ENCODE measurements at regions not wholly inside any gene's neighbourhood (a gene's known extent, or its start where the extent isn't known, plus 50 kb on each side); places are given as distances from the start of the nearest gene placed in this dataset.

DNA sequence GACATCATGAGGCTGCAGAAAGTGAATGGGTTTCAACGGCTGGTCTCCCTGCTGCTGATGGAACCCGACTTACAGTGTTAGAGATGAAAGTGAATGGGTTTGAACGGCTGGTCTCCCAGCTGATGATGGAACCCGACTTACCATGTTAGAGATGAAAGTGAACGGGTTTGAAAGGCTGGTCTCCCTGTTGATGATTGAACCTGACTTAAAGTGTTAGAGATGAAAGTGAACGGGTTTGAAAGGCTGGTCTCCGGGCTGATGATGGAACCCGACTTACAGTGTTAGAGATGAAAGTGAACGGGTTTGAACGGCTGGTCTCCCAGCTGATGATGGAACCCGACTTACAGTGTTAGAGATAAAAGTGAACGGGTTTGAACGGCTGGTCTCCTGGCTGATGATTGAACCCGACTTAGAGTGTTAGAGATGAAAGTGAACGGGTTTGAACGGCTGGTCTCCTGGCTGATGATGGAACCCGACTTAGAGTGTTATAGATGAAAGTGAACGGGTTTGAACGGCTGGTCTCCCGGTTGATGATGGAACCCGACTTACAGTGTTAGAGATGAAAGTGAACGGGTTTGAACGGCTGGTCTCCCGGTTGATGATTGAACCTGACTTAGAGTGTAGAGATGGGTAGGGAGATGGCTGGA lies 76.1 kb upstream of the ALKAL2 start:
- Histone ChIP-seq H3K9ac (no peak overlapping the region), H3K4me2 (no peak overlapping the region), H3K4me3 (no peak overlapping the region), H3K27ac (no peak overlapping the region), H3K36me3 (no peaks in the 10 kb centered on the region), H2AFZ (replicated peaks) (no peak overlapping the region), H3K9me3 (ENCODE audit: low read depth) (peaks cover 5% of the 10 kb centered on the region), H4K20me1 (ENCODE audit: low read depth) (no peaks in the 10 kb centered on the region), H3K27me3 (no peaks in the 10 kb centered on the region), H3K79me2 (ENCODE audit: low read depth) (no peaks in the 10 kb centered on the region), H3F3A (ENCODE audit: low read depth) (no peaks in the 10 kb centered on the region), H3K4me1 (no peaks in the 10 kb centered on the region)
- TF ChIP-seq, protein P1, sequence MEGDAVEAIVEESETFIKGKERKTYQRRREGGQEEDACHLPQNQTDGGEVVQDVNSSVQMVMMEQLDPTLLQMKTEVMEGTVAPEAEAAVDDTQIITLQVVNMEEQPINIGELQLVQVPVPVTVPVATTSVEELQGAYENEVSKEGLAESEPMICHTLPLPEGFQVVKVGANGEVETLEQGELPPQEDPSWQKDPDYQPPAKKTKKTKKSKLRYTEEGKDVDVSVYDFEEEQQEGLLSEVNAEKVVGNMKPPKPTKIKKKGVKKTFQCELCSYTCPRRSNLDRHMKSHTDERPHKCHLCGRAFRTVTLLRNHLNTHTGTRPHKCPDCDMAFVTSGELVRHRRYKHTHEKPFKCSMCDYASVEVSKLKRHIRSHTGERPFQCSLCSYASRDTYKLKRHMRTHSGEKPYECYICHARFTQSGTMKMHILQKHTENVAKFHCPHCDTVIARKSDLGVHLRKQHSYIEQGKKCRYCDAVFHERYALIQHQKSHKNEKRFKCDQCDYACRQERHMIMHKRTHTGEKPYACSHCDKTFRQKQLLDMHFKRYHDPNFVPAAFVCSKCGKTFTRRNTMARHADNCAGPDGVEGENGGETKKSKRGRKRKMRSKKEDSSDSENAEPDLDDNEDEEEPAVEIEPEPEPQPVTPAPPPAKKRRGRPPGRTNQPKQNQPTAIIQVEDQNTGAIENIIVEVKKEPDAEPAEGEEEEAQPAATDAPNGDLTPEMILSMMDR (IDR thresholded peaks at IDR 0.05) = no peak
- no peak for TF ChIP-seq EZH2 (IDR thresholded peaks at IDR 0.05)
- no peak for TF ChIP-seq EZH2phosphoT487 (IDR thresholded peaks at IDR 0.05)
- Mint-ChIP-seq H3K27ac (no peak overlapping the region), H3K36me3 (peaks cover 5% of the 10 kb centered on the region), H3K4me1 (peaks cover 3% of the 10 kb centered on the region), H3K4me3 (no peak overlapping the region), H3K9me3 (peaks cover 37% of the 10 kb centered on the region), H3K27me3 (ENCODE audit: insufficient read depth, low read depth) (no peaks in the 10 kb centered on the region)
- no peak for DNase-seq (ENCODE audit: low spot score)

DNA sequence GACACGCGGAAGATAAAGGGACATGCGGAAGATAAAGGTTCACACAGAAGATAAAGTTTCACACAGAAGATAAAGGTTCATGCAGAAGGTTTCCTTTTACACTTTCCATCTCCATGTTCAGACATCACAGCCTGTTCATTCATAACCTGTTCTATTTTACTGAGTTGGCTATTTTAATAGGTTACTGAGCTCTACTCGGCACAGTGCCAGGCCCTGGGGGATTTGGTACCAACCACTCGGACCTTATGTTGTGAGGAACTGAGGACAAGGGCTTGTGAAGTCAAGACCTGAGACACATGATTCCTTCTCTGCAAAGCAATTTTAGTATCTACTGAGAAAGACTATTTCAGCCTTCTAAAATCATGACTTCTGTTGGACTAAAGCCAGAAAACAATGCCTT lies 75.0 kb upstream of the ALKAL2 start:
- TF ChIP-seq EZH2 (IDR thresholded peaks at IDR 0.05) = no peak
- TF ChIP-seq EZH2phosphoT487 (IDR thresholded peaks at IDR 0.05) = no peak
- TF ChIP-seq, protein P1 (IDR thresholded peaks at IDR 0.05) = no peak
- Mint-ChIP-seq H3K4me3 (no peak overlapping the region), H3K27ac (no peak overlapping the region), H3K4me1 (peaks cover 3% of the 10 kb centered on the region), H3K9me3 (peaks cover 31% of the 10 kb centered on the region), H3K36me3 (peaks cover 4% of the 10 kb centered on the region), H3K27me3 (ENCODE audit: insufficient read depth, low read depth) (no peaks in the 10 kb centered on the region)
- H3K79me2 ChIP-seq (ENCODE audit: low read depth) = no peaks in the 10 kb centered on the region
- H3K27ac ChIP-seq = no peak overlapping the region
- H3F3A ChIP-seq (ENCODE audit: low read depth) = no peaks in the 10 kb centered on the region
- no peak overlapping the region for H3K4me3 ChIP-seq
- H2AFZ ChIP-seq (replicated peaks) = no peak overlapping the region
- no peaks in the 10 kb centered on the region for H4K20me1 ChIP-seq (ENCODE audit: low read depth)
- H3K9ac ChIP-seq = no peak overlapping the region
- no peaks in the 10 kb centered on the region for H3K4me1 ChIP-seq
- no peaks in the 10 kb centered on the region for H3K36me3 ChIP-seq
- no peak for DNase-seq (ENCODE audit: low spot score)
- H3K9me3 ChIP-seq (ENCODE audit: low read depth) = peaks cover 5% of the 10 kb centered on the region
- no peak overlapping the region for H3K4me2 ChIP-seq
- H3K27me3 ChIP-seq = no peaks in the 10 kb centered on the region

- no peak overlapping the region for H3K4me2 ChIP-seq
- no peak overlapping the region for H2AFZ ChIP-seq (replicated peaks)
- H3F3A ChIP-seq (ENCODE audit: low read depth) = no peaks in the 10 kb centered on the region
- no peak overlapping the region for H3K4me3 ChIP-seq
- H3K36me3 Mint-ChIP-seq = peaks cover 4% of the 10 kb centered on the region
- no peak for DNase-seq (ENCODE audit: low spot score)
- no peaks in the 10 kb centered on the region for H3K27me3 ChIP-seq
- no peak overlapping the region for H3K9ac ChIP-seq
- no peak overlapping the region for H3K4me3 Mint-ChIP-seq
- peaks cover 24% of the 10 kb centered on the region for H3K9me3 Mint-ChIP-seq
- H3K9me3 ChIP-seq (ENCODE audit: low read depth) = peaks cover 5% of the 10 kb centered on the region
- no peaks in the 10 kb centered on the region for H3K4me1 ChIP-seq
- no peak overlapping the region for H3K27ac ChIP-seq
- H3K79me2 ChIP-seq (ENCODE audit: low read depth) = no peaks in the 10 kb centered on the region
- no peak overlapping the region for H3K27ac Mint-ChIP-seq
- TF ChIP-seq, protein P1 (IDR thresholded peaks at IDR 0.05) = no peak
- TF ChIP-seq EZH2phosphoT487 (IDR thresholded peaks at IDR 0.05) = no peak
- TF ChIP-seq EZH2 (IDR thresholded peaks at IDR 0.05) = no peak
- no peaks in the 10 kb centered on the region for H3K27me3 Mint-ChIP-seq (ENCODE audit: insufficient read depth, low read depth)
- H3K4me1 Mint-ChIP-seq = peaks cover 3% of the 10 kb centered on the region
- no peaks in the 10 kb centered on the region for H4K20me1 ChIP-seq (ENCODE audit: low read depth)
- no peaks in the 10 kb centered on the region for H3K36me3 ChIP-seq
These were observed 72.2 kb upstream of the ALKAL2 start for GRCh38 chr2:360124-360523.
